Brain pericyte (primary cell): ENCODE measurements at regions not wholly inside any gene's neighbourhood (a gene's known extent, or its start where the extent isn't known, plus 50 kb on each side); places are given as distances from the start of the nearest gene placed in this dataset.

ENCODE experiments used
- DNase-seq: peaks from one replicate; pipeline ENCODE4 v3.0.0-alpha.2; 2012; ENCODE audit warnings: low read depth, low spot score

DNA sequence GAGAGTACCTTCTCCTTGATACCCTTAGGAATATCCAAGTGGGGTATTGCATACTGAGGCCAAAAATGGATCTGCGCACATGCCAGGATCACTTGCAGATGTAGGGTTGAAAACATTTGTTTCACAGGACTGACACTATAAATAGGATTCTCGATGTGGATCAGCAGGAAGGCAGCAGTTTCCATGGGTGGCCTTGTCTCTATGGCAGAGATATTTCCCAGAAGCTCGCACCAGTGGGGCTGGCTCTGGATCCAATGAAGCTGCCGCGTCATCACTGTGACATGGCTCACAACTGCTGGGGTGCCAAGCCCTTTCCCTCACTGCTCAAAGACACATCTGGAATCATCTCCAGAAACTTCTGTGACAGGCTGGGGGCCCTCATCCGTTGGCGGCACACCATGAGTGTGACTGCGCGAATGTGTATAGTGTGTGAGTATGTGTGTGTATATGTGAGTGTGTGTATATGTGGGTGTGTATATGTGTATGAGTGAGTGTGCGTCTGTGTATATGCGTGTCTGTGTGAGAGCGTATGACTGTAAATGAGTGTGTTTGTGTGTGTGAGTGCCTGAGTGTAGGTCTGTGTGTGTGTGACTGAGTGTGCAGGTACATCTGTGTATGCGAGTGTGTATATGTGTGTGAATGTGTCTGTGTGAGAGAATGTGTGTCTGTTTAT lies 182.5 kb downstream of the GAS1 start:
- DNase-seq: no peak

DNA sequence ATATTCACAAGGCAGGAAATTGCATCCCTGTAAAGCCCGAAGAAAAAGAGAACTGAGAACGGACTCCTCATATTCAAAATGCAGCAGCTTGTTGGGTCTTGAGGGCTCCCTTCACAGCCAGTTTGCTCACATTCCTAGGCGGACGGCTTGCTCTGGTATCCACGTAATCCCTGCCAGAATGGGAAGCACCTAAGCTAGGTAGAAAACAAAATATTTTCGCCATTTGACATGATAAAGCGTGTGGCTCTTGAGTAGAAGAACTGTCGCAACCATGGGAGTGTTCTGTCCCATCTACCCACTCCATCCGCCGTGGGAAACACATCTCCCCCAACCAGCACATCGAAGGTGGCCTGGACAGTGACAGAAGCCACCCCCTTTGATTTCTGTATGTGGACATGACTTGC lies 183.1 kb downstream of the GAS1 start:
- no peak for DNase-seq

- no peak for DNase-seq
Observed at GRCh38 chr9:86763791-86764190, 183.5 kb downstream of the GAS1 start.

DNA sequence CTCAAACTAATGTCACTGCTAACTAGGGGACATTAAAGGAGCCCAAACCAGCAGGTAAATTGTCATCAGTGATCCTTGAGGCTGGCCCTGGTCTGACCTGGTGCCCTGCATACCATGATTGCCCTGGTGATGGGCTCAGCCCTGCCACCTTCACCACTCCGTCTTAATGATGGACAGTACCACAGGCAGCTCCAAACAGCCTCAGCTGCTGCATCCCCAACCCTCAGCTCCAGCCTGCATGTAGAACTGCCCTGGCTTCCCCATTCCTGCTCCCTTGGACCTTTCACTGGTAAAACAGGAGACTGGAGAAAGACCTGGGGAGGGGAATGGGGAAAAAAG lies 190.0 kb downstream of the GAS1 start:
- DNase-seq: no peak

- DNase-seq: no peak
Observed at GRCh38 chr9:86756576-86757381, 190.5 kb downstream of the GAS1 start.

DNA sequence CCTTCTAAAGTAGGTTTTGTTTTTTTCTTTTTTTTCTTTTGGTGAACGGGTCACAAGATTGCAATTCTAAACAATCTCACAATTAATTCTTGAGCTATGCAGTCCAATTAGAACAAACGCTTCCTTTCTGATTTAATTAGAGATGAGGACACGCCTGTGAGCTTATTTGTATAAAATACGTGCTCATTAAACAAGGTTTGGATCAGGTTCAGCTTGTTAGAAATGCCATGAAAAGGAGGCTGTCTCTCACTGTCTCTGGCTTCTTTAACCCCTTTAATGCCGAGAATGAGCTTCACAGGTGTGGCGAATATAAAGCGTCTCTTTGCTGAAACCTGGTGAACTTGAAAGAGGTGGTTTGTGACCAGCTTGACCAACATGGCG lies 191.8 kb downstream of the GAS1 start:
- no peak for DNase-seq

DNA sequence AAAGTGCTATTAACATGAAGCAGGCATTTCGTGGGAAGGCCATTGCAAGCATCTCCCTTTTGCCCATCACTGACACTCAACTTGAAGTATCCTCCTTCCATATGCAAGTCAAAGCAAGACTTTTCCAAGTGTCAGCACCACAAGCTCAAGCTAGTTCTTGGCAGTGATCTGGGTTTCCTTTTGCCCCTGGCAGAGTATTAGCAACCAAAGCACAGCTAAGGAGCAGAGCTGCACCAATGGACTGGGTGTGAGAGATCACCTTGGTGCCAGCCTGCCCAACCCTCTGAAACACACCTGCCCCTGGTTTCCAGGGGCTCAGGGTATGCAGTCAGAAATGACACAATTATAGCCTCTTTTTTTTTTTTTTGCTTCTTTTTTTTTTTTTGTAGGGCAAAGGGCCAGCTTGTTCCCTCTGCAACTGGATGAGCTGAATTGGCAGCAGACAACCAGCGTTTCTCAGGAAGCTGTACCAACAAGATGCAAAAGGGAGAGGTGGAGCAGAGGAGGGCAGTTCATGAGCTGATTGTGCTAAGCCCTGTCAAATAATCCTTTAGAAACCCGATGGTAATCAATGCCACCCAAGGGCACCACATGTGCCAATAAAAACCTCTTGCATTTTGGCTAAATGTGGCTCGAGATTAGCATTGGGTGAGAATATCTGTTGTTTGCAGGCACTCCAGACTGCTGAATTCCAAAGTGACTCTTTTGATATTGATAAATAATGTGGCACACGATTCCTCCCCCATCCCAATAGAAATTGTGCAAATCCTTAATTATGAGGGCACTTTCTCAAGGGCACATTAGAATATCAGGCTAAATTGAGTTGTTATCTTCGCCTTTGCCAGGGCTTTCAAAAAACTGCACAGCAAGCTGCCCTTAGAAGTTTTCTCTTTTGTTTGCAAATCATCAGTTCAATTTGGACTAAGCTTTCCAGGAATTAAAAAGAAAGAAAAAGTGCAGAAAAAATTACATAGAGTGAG lies 192.4 kb downstream of the GAS1 start:
- DNase-seq: no peak

DNA sequence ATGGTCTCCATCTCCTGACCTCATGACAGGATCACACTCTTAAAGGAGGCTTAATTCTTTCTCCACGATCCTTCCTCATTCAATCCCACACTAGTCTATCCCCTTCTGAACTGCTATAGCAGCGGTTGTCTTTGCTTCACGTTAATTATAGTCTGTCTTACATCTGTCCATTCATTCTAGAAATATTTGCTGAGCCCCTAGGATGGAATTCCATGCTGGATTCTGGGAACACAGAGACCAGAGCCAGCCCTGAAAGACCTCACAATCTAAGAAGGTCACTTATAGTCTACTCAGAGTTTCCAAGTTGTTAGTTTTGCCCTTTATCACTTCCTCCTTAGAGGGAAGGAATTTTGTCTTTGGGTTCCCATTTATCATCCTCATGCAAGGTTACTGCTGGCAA lies 193.5 kb downstream of the GAS1 start:
- no peak for DNase-seq

DNA sequence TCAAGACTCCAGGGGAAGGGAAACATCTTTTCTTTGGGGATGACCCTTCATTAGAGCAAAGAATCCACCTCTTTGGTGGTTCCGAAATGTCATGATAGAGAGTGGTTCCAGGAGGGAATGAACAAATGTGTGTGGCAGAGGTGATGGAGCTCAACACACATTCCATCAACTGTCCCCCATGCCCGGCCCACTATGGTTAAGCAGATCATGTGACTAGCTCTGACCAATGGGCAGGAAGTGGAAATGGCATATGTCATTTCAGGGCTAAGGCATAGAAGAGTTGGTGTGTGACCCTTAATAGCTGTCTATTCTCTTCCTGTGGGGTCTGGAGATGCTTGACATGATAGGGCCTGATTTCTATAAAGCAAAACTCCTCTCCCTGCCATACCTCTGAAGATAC lies 194.6 kb downstream of the GAS1 start:
- DNase-seq: no peak

DNA sequence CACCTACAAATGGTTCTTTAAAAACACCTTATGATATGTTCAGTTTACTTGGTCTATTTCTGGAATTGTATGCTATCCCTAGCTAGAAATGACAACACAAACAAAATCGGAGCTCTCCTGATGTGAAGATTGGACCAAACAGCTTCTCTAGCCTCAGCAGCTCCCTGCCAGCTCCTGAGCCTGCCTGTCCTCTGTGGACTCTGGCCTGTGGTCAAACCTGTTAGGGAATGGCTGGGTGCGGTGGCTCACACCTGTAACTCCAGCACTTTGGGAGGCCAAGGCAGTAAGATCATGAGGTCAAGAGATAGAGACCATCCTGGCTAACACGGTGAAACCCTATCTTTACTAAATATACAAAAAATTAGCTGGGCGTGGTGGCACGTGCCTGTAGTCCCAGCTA lies 195.3 kb downstream of the GAS1 start:
- DNase-seq: no peak

DNA sequence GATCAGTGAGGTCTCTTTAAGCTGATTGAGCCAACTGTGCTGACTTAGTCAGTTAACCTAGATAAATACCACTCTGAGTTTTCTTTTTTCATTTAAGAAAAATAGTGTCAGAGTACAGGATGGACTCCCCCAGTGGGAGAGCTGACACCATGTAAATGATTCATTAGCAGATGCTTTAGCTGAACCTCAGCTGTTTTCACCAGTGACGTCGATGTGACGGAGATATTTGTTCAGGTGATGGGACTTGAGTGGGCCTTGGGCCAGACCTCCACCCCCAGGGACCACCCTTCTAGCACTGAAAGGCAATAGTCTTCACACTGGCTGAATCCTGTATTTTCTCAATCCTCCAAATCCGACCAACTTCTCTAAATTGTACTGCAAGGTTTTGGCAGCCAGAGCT lies 196.1 kb downstream of the GAS1 start:
- DNase-seq: no peak

DNA sequence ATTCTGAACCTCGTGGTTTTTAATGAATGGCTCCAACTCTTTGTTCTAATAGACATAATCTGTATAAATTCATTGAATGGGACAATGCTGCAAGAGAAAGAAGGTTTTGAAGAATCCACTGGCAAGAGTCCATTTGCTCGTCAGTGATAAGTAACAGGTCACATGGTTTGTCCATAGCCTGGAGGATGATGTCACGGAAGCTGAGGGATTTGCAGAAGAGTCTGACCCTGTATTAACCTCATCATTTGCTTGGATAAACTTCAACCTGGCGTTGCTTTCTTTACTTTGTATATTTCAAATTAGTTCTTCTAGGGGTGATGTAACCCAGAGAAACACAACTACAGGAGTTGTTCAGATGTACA lies 197.4 kb downstream of the GAS1 start:
- DNase-seq: no peak

- no peak for DNase-seq
Observed at GRCh38 chr9:86749161-86749893, 198.0 kb downstream of the GAS1 start.

- no peak for DNase-seq
Observed at GRCh38 chr9:86747711-86748110, 199.6 kb downstream of the GAS1 start.

DNA sequence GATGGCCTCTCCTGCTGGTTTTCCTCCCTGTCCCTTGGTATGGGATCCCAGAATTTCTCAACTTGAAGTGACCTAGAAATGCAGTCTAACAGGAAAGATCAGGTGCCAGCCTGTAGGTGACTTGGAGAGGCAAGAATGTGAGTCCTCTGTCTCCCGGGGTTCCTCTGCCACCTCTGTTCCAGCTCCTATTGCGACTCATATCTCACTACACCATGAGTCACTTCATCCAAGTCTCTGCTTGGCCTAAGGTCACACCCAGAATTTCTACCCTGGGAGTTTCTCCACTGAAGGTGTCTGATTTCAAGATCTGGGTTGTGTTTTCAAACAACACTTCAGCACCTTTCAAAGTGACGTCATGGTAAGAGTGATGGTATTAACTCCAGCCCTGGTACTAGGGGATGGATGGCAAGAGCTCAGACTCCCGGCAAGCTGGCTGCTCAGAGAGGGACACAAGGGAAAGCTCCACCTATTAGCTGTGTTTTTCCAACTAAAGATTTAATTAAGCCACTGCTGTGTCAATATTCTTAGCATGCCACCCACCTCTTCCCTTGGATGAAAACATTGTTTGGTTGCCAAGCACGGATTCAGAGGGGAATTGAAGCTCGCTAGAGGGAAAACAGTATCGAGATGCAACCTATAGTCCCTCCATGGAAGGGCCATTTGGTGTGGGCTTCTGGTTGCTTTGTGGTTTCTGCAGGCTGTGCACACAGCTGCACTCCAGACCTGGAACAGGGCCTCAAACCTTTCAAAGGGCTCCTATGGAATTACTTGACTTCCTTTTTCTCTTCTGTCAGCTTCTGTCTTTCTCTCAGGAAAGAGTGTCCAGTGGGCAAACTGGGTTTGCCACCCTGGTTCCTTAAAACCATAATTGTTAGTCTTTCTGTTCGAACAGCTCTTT lies 205.7 kb downstream of the GAS1 start:
- no peak for DNase-seq

DNA sequence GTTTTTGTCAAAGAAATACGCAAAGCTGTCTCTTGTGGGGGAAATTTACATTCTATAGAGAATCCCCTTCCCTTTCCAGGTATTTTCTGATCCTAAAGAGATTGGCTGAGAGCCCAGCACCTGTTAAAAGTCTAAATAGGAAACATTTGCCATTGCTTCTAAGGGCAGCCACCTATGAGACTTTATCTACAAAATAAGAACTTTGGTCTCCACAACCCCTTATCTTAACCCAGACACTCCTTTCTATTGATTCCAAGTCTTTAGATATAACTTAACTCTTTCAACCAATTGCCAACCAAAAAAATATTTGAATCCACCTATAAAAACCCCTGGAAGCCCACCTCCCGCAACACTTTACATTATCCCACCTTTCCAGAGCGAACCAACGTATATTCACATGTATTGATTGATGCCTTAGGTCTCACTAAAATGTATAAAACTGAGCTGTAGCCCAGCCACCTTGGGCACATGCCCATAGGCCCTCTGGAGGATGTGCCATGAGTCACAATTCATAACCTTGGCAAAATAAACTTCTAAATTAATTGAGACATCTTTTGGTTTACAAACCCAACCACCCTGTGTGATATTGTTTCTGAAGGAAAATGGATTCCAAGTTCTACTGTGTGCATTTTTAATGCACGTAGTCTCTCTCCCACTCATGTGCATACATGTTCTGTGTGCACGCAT lies 211.4 kb downstream of the GAS1 start:
- DNase-seq: no peak

GRCh38 chr9:86734771-86735170 lies 212.5 kb downstream of the GAS1 start:
- no peak for DNase-seq

GRCh38 chr9:86733929-86734328 lies 213.4 kb downstream of the GAS1 start:
- DNase-seq: no peak

DNA sequence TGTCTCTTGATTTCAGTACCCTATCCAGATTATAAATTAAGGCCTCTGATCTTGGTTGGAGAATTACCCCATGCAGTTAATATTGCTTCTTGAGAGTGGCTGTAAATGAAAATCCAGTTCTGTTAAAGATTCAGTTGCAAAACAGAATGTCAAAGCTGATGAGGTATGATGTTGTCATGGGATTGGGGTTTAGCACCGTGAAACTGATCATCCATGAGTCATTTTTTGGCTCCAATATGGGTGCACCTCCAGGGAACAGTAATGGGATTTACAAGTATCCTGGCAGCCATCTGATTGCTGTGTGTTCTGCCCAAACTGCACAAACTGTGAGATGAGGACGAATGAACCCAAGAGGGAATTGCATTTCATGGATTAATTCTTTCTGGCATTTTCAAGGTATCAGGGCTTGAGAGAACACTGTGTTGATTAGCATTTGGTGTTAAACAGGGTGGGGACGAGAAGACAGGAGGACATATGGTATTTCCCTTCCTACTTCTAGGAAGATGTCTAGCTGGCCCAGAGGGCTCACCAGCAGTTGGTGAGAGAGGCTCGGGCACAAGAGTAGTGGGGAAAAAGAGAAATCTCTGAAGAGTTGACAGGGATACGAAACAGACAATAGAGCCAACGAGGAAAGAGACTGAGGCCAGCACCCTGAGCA lies 214.7 kb downstream of the GAS1 start:
- no peak for DNase-seq
